ENCODE measurements at regions not wholly inside any gene's neighbourhood (a gene's known extent, or its start where the extent isn't known, plus 50 kb on each side); places are given as distances from the start of the nearest gene placed in this dataset.

GRCh38 chr10:55485827-55486226 is 684.8 kb upstream of the PCDH15 start:
- TF ChIP-seq EGR1 (IDR thresholded peaks at IDR 0.05; ENCODE audit: borderline replicate concordance, low read depth, low read length) (no peak), SP2 (IDR thresholded peaks at IDR 0.05; ENCODE audit: low read length) (no peak), KDM1A (IDR thresholded peaks at IDR 0.05; ENCODE audit: borderline replicate concordance, low read length) (no peak), POLR2A (IDR thresholded peaks at IDR 0.05; ENCODE audit: control extremely low read depth in 1 of 2, low read depth in 2 of 2, low read length in 2 of 2) (no peak), CTCF (IDR thresholded peaks at IDR 0.05; ENCODE audit: control extremely low read depth in 1 of 3, insufficient read depth in 1 of 3, low read depth in 1 of 3, low read length in 3 of 3) (no peak), EZH2 (IDR thresholded peaks at IDR 0.05; ENCODE audit: low read depth, low read length, severe bottlenecking) (no peak), RNF2 (IDR thresholded peaks at IDR 0.05; ENCODE audit: borderline replicate concordance, low read depth, low read length, missing control alignments, poor library complexity, severe bottlenecking) (no peak), POLR2AphosphoS5 (IDR thresholded peaks at IDR 0.05; ENCODE audit: low read depth, low read length) (no peak), USF2 (IDR thresholded peaks at IDR 0.05; ENCODE audit: low read length) (no peak)

All from H1 (cell line).